Gastrocnemius medialis (tissue), 4 donors: ENCODE measurements at regions not wholly inside any gene's neighbourhood (a gene's known extent, or its start where the extent isn't known, plus 50 kb on each side); places are given as distances from the start of the nearest gene placed in this dataset.
"Not testable (repeated sequence)": the region's sequence is repeated elsewhere in the genome, so short reads cannot be mapped to it uniquely, and the experiment has no call there.

ENCODE experiments used
- CTCF ChIP-seq, 5 experiments: fragments of 450-650 bp in 3 of 5; fragments of 200-600 bp in 2 of 5; sonication (generic) in 2 of 5; IDR thresholded peaks in 4 of 5; conservative IDR thresholded peaks in 1 of 5; 1 replicate in 4 of 5; 2 replicates in 1 of 5; pipeline ENCODE4 v1.5.1; 2016 to 2019; ENCODE audit warnings: antibody characterized with exemption in 5 of 5, mild to moderate bottlenecking in 3 of 5, moderate library complexity in 3 of 5
- POLR2A ChIP-seq, 2 donors: fragments of 450-650 bp; IDR thresholded peaks; one replicate each; pipeline ENCODE4 v1.6.1; 2017; ENCODE audit warnings: antibody characterized with exemption in 2 of 2, mild to moderate bottlenecking in 2 of 2, moderate library complexity in 2 of 2

GRCh38 chr13:76659074-76659473 lies 227.1 kb downstream of the KCTD12 start:
- not testable (repeated sequence) for TF ChIP-seq CTCF (IDR thresholded peaks at IDR 0.05 in 4 of 5, conservative IDR thresholded peaks at IDR 0.05 in 1 of 5); POLR2A (IDR thresholded peaks at IDR 0.05)
